Pancreas (tissue), 10 donors: ENCODE measurements at regions not wholly inside any gene's neighbourhood (a gene's known extent, or its start where the extent isn't known, plus 50 kb on each side); places are given as distances from the start of the nearest gene placed in this dataset.

Experiments
- ATAC-seq, 4 donors: fragments of 200-7000 bp; cut with Tn5 transposase; one replicate each; pipeline versions ENCODE4 v1.8.0 to v1.9.1; 2020; ENCODE audit warnings: mild to moderate bottlenecking in 4 of 4, moderate library complexity in 4 of 4
- DNase-seq, 6 donors: peaks; one replicate each; pipeline ENCODE4 v3.0.0-alpha.2; 2020
- FAIRE-seq: peaks from 2 replicates; lab custom pipeline; 2012; peaks lifted over from hg19 to GRCh38; lab: Jason Lieb, UNC
- H3K27ac ChIP-seq, 4 donors: fragments of 200-600 bp; sonication (generic); 1 replicate in 3 of 4; 2 replicates in 1 of 4; pipeline versions ENCODE4 v1.5.0 to v1.8.0; 2020
- H3K27me3 ChIP-seq, 4 donors: fragments of 200-600 bp; one replicate each; pipeline ENCODE4 v1.8.0; 2021
- H3K36me3 ChIP-seq, 3 donors: fragments of 200-600 bp; sonication (generic) in 1 of 3; one replicate each; pipeline versions ENCODE4 v1.5.0 to v1.8.0; 2020 to 2021
- H3K4me1 ChIP-seq, 3 donors: fragments of 200-600 bp; one replicate each; pipeline ENCODE4 v1.8.0; 2021
- H3K4me3 ChIP-seq, 4 donors: fragments of 200-600 bp; sonication (generic) in 2 of 4; one replicate each; pipeline versions ENCODE4 v1.5.0 to v1.8.0; 2020 to 2021
- H3K9me3 ChIP-seq, 4 donors: fragments of 200-600 bp; one replicate each; pipeline ENCODE4 v1.8.0; 2021
- WGBS, 2 donors: extraction: QIAGEN DNeasy Blood & Tissue Kit; methylation state at CpG; one replicate each; pipeline ENCODE4 v1.1.7; 2013; 5-methylcytosine and 5-hydroxymethylcytosine counted together
- intact Hi-C, 3 donors: fragments of 100-400 bp; cut with DNase I; formaldehyde crosslinking; loops; one replicate each; pipeline versions ENCODE4 v1.11.1 to v1.14.2; 2022
- TF ChIP-seq, protein P1 (sequence below), 4 donors: fragments of 200-600 bp; sonication (generic) in 3 of 4; IDR thresholded peaks; one replicate each; pipeline versions ENCODE4 v1.5.0 to v1.8.0; 2021; ENCODE audit warnings: antibody characterized with exemption in 4 of 4
- donor health status: healthy with polysubstance abuse.
- donor health status: DM: no; HTN: no; CAD: no; lungs with moderate emphysema.
- donor health status: DM: no; HTN: no; CAD: no.
- donor health status: control.
- donor health status: control.
- donor health status: Bipolar disorder and iron deficiency.
- donor health status: DM: yes; HTN: yes; CAD: no.
- donor health status: DM: no; HTN: no; CAD: no.
- donor health status: DM: no; HTN: no; CAD: no.
- donor health status: DM: yes; HTN: yes; CAD: no.

GRCh38 chr2:16177671-16178180, 237.4 kb downstream of the MYCN start:
- intact Hi-C loops: no loop called here
- H3K4me3 ChIP-seq: no peak overlapping the region
- H3K27ac ChIP-seq: no peak overlapping the region
- DNase-seq (no peak), ATAC-seq (no peak), FAIRE-seq (no peak)
- H3K9me3 ChIP-seq: no peaks in the 10 kb centered on the region
- no peaks in the 10 kb centered on the region for H3K36me3 ChIP-seq
- TF ChIP-seq, protein P1, sequence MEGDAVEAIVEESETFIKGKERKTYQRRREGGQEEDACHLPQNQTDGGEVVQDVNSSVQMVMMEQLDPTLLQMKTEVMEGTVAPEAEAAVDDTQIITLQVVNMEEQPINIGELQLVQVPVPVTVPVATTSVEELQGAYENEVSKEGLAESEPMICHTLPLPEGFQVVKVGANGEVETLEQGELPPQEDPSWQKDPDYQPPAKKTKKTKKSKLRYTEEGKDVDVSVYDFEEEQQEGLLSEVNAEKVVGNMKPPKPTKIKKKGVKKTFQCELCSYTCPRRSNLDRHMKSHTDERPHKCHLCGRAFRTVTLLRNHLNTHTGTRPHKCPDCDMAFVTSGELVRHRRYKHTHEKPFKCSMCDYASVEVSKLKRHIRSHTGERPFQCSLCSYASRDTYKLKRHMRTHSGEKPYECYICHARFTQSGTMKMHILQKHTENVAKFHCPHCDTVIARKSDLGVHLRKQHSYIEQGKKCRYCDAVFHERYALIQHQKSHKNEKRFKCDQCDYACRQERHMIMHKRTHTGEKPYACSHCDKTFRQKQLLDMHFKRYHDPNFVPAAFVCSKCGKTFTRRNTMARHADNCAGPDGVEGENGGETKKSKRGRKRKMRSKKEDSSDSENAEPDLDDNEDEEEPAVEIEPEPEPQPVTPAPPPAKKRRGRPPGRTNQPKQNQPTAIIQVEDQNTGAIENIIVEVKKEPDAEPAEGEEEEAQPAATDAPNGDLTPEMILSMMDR (IDR thresholded peaks at IDR 0.05): no peak
- H3K4me1 ChIP-seq: no peaks in the 10 kb centered on the region
- H3K27me3 ChIP-seq: no peaks in the 10 kb centered on the region

GRCh38 chr2:16176971-16177480, 236.7 kb downstream of the MYCN start:
- Histone ChIP-seq H3K36me3 (no peaks in the 10 kb centered on the region), H3K27ac (no peak overlapping the region), H3K27me3 (no peaks in the 10 kb centered on the region), H3K9me3 (no peaks in the 10 kb centered on the region), H3K4me1 (no peaks in the 10 kb centered on the region), H3K4me3 (no peak overlapping the region)
- no peak for DNase-seq
- TF ChIP-seq, protein P1 (IDR thresholded peaks at IDR 0.05): no peak
- 91 to 92% methylated on average over 9 of the region's 9 CpGs for WGBS, 2 donors
- intact Hi-C loops: no loop called here
- ATAC-seq: no peak
- FAIRE-seq: no peak

DNA sequence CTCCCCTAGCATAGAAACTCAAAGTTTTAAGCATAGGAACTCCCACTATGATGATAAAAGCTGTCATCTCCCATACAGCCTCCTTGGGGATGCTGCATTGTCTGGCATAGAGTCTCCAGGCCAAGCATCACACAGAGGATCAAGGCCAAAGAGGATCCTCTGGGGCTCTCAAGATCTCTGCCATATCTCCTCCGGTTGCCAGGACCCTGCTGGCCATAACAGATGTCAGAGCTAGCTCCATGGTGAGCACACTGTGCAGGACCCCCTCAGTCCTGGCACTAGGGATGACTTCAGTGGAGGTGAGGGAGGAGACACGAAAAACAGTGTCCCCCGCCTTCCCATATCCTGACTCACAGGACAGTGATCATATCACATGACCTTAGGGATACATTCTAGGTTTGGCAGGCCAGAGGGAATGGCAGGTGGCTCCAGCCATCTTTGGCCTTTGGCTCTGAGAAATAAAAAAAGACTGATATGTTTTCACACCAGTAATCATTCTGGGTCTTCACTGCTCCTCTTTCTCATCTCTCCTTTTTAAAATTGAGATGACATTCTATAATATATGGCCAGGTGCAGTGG, 235.0 kb downstream of the MYCN start:
- intact Hi-C loops: no loop called here
- TF ChIP-seq, protein P1 (IDR thresholded peaks at IDR 0.05): no peak
- FAIRE-seq (no peak), DNase-seq (no peak), ATAC-seq (no peak)
- no peaks in the 10 kb centered on the region for H3K4me1 ChIP-seq
- H3K27me3 ChIP-seq: no peaks in the 10 kb centered on the region
- no peak overlapping the region for H3K4me3 ChIP-seq
- no peak overlapping the region for H3K27ac ChIP-seq
- no peaks in the 10 kb centered on the region for H3K9me3 ChIP-seq
- no peaks in the 10 kb centered on the region for H3K36me3 ChIP-seq
- 81 to 89% methylated on average over 3 of the region's 3 CpGs for WGBS, 2 donors

DNA sequence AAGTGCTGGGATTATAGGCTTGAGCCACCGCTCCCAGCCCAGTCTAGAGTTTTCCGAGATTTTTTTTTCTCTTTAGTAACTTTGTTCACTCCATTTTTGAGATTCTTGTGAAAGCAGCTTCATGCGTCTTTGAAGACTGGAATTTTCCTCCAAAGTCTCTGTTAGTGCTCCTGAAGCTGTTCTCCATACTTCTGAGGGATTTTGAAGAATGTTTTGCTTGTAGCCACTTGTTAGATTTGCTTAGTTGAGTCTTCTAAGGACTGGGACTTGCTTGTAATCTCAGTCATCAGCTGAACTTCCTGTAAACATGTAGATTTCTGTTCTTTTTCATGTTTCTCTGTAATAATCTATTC, 234.3 kb downstream of the MYCN start:
- intact Hi-C loops: no loop called here
- FAIRE-seq (no peak), ATAC-seq (no peak), DNase-seq (no peak)
- Histone ChIP-seq H3K27ac (no peak overlapping the region), H3K4me1 (no peaks in the 10 kb centered on the region), H3K4me3 (no peak overlapping the region), H3K27me3 (no peaks in the 10 kb centered on the region), H3K36me3 (no peaks in the 10 kb centered on the region), H3K9me3 (no peaks in the 10 kb centered on the region)
- TF ChIP-seq, protein P1 (IDR thresholded peaks at IDR 0.05): no peak
- 85 to 86% methylated on average over 3 of the region's 3 CpGs for WGBS, 2 donors

DNA sequence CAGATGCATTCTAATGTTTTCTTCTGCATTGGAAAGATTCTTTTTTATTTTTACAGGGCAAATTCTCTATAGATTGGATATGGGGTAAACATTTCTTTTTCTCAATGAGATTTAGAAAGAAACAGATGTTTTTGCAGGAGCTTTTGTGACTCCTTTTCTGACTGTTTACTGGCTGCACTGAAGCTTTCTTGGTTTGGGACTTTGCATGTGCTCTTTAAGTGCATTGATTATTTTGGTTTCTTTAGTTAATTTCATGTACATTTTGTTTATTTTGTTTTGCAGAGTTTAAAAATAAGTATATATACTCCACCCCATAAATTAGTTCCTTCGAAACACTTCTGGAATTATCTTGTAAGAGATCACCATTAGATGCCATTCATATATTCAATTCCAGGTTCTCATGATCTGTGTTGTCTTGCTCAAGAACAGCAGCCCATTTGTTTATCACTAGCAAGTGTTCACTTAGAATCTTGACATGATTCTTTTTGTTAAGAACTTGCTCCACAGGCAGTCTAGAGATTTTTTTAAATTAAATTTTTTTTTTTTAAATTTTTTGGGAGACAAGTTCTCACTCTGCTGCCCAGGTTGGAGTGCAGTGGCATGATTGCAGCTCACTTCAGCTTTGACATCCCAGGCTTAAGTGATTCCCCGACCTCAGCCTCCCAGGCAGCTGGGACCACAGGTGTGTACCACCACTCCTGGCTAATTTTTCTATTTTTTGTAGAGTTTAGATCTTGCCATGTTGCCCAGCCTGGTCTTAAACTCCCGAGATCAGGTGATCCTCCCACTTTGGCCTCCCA, 233.7 kb downstream of the MYCN start:
- Histone ChIP-seq H3K27ac (no peak overlapping the region), H3K36me3 (no peaks in the 10 kb centered on the region), H3K4me1 (no peaks in the 10 kb centered on the region), H3K4me3 (no peak overlapping the region), H3K9me3 (no peaks in the 10 kb centered on the region), H3K27me3 (no peaks in the 10 kb centered on the region)
- FAIRE-seq (no peak), DNase-seq (no peak), ATAC-seq (no peak)
- WGBS, 2 donors: 70 to 90% methylated on average over 3 of the region's 3 CpGs
- intact Hi-C loops: no loop called here
- TF ChIP-seq, protein P1 (IDR thresholded peaks at IDR 0.05): no peak
